ENCODE measurements at regions not wholly inside any gene's neighbourhood (a gene's known extent, or its start where the extent isn't known, plus 50 kb on each side); places are given as distances from the start of the nearest gene placed in this dataset.

- TF ChIP-seq POLR2A (IDR thresholded peaks at IDR 0.05; ENCODE audit: low read depth) (no peak), CTCF (IDR thresholded peaks at IDR 0.05) (peak in 1 of 3 experiments; percentile 40)
Measured at GRCh38 chr9:27888661-27889295, 315.5 kb upstream of the C9orf72 start.

Measured in esophagus muscularis mucosa (tissue), 3 donors.